ENCODE measurements at regions not wholly inside any gene's neighbourhood (a gene's known extent, or its start where the extent isn't known, plus 50 kb on each side); places are given as distances from the start of the nearest gene placed in this dataset.
"Not testable (repeated sequence)": the region's sequence is repeated elsewhere in the genome, so short reads cannot be mapped to it uniquely, and the experiment has no call there.

- no peak overlapping the region for H3K27ac ChIP-seq (ENCODE audit: low read depth, low read length, severe bottlenecking)
- WGBS, 2 experiments (ENCODE audit: insufficient coverage in 2 of 2), result 75 to 77% methylated on average over 4 to 5 of the region's 5 CpGs
These were observed 119.9 kb downstream of the ASMT start for GRCh38 chrX:1734806-1735205.

GRCh38 chrX:1741816-1742394 lies 127.0 kb downstream of the ASMT start:
- Histone ChIP-seq H3K4me1 (ENCODE audit: control insufficient read depth, insufficient read depth, low read length, poor library complexity, severe bottlenecking) (peaks cover 3% of the 10 kb centered on the region), H3K36me3 (ENCODE audit: control insufficient read depth, insufficient read depth, low read length) (no peaks in the 10 kb centered on the region), H3K9me3 (ENCODE audit: control insufficient read depth, low read length) (peaks cover 13% of the 10 kb centered on the region), H3K4me3 (ENCODE audit: extremely low read depth, insufficient read depth, low read length, poor library complexity, severe bottlenecking) (no peak overlapping the region), H3K27ac (ENCODE audit: low read depth, low read length, severe bottlenecking) (no peak overlapping the region)
- 89 to 91% methylated on average over 9 to 11 of the region's 11 CpGs for WGBS, 2 experiments (ENCODE audit: insufficient coverage in 2 of 2)

More at GRCh38 chrX:1734806-1735205, 119.9 kb downstream of the ASMT start:
- Histone ChIP-seq H3K36me3 (ENCODE audit: control insufficient read depth, insufficient read depth, low read length) (no peaks in the 10 kb centered on the region), H3K4me3 (ENCODE audit: extremely low read depth, insufficient read depth, low read length, poor library complexity, severe bottlenecking) (no peak overlapping the region), H3K4me1 (ENCODE audit: control insufficient read depth, insufficient read depth, low read length, poor library complexity, severe bottlenecking) (no peaks in the 10 kb centered on the region), H3K9me3 (ENCODE audit: control insufficient read depth, low read length) (no peaks in the 10 kb centered on the region)

GRCh38 chrX:1743105-1743504 lies 128.2 kb downstream of the ASMT start:
- WGBS, 2 experiments (ENCODE audit: insufficient coverage in 2 of 2), result 70 to 79% methylated on average over 4 of the region's 4 CpGs
- peaks cover 3% of the 10 kb centered on the region for H3K4me1 ChIP-seq (ENCODE audit: control insufficient read depth, insufficient read depth, low read length, poor library complexity, severe bottlenecking)
- H3K4me3 ChIP-seq (ENCODE audit: extremely low read depth, insufficient read depth, low read length, poor library complexity, severe bottlenecking), result no peak overlapping the region
- H3K36me3 ChIP-seq (ENCODE audit: control insufficient read depth, insufficient read depth, low read length), result no peaks in the 10 kb centered on the region
- peaks cover 13% of the 10 kb centered on the region for H3K9me3 ChIP-seq (ENCODE audit: control insufficient read depth, low read length)
- no peak overlapping the region for H3K27ac ChIP-seq (ENCODE audit: low read depth, low read length, severe bottlenecking)

GRCh38 chrX:1743663-1744062 lies 128.8 kb downstream of the ASMT start:
- H3K4me1 ChIP-seq (ENCODE audit: control insufficient read depth, insufficient read depth, low read length, poor library complexity, severe bottlenecking), result peaks cover 3% of the 10 kb centered on the region
- H3K4me3 ChIP-seq (ENCODE audit: extremely low read depth, insufficient read depth, low read length, poor library complexity, severe bottlenecking), result no peak overlapping the region
- 100% methylated on average over 1 of the region's 2 CpGs; no CpG with 5 or more reads in 1 of the 2 experiments for WGBS, 2 experiments (ENCODE audit: insufficient coverage in 2 of 2)
- H3K9me3 ChIP-seq (ENCODE audit: control insufficient read depth, low read length), result peaks cover 13% of the 10 kb centered on the region
- H3K27ac ChIP-seq (ENCODE audit: low read depth, low read length, severe bottlenecking), result no peak overlapping the region
- no peaks in the 10 kb centered on the region for H3K36me3 ChIP-seq (ENCODE audit: control insufficient read depth, insufficient read depth, low read length)

GRCh38 chrX:1748408-1748807 lies 133.5 kb downstream of the ASMT start:
- no peak overlapping the region for H3K4me3 ChIP-seq (ENCODE audit: extremely low read depth, insufficient read depth, low read length, poor library complexity, severe bottlenecking)
- H3K27ac ChIP-seq (ENCODE audit: low read depth, low read length, severe bottlenecking), result no peak overlapping the region
- no CpG with 5 or more reads among the region's 3 CpGs for WGBS, 2 experiments (ENCODE audit: insufficient coverage in 2 of 2)
- no peaks in the 10 kb centered on the region for H3K36me3 ChIP-seq (ENCODE audit: control insufficient read depth, insufficient read depth, low read length)
- peaks cover 13% of the 10 kb centered on the region for H3K9me3 ChIP-seq (ENCODE audit: control insufficient read depth, low read length)
- peaks cover 17% of the 10 kb centered on the region for H3K4me1 ChIP-seq (ENCODE audit: control insufficient read depth, insufficient read depth, low read length, poor library complexity, severe bottlenecking)

- Histone ChIP-seq H3K4me1 (ENCODE audit: control insufficient read depth, insufficient read depth, low read length, poor library complexity, severe bottlenecking) (peaks cover 20% of the 10 kb centered on the region), H3K9me3 (ENCODE audit: control insufficient read depth, low read length) (peaks cover 8% of the 10 kb centered on the region), H3K36me3 (ENCODE audit: control insufficient read depth, insufficient read depth, low read length) (no peaks in the 10 kb centered on the region), H3K4me3 (ENCODE audit: extremely low read depth, insufficient read depth, low read length, poor library complexity, severe bottlenecking) (no peak overlapping the region), H3K27ac (ENCODE audit: low read depth, low read length, severe bottlenecking) (no peak overlapping the region)
- 85 to 93% methylated on average over 7 of the region's 7 CpGs for WGBS, 2 experiments (ENCODE audit: insufficient coverage in 2 of 2)
These were observed 134.6 kb downstream of the ASMT start for GRCh38 chrX:1749499-1749898.

- Histone ChIP-seq H3K27ac (ENCODE audit: low read depth, low read length, severe bottlenecking) (no peak overlapping the region), H3K4me3 (ENCODE audit: extremely low read depth, insufficient read depth, low read length, poor library complexity, severe bottlenecking) (no peak overlapping the region), H3K9me3 (ENCODE audit: control insufficient read depth, low read length) (peaks cover under 1% of the 10 kb centered on the region), H3K36me3 (ENCODE audit: control insufficient read depth, insufficient read depth, low read length) (no peaks in the 10 kb centered on the region), H3K4me1 (ENCODE audit: control insufficient read depth, insufficient read depth, low read length, poor library complexity, severe bottlenecking) (peaks cover 21% of the 10 kb centered on the region)
- WGBS, 2 experiments (ENCODE audit: insufficient coverage in 2 of 2), result 69 to 70% methylated on average over 5 of the region's 5 CpGs
These were observed 135.4 kb downstream of the ASMT start for GRCh38 chrX:1750267-1750666.

GRCh38 chrX:1751781-1752180 lies 136.9 kb downstream of the ASMT start:
- no CpG with 5 or more reads among the region's 5 CpGs for WGBS, 2 experiments (ENCODE audit: insufficient coverage in 2 of 2)
- Histone ChIP-seq H3K36me3 (ENCODE audit: control insufficient read depth, insufficient read depth, low read length) (no peaks in the 10 kb centered on the region), H3K4me3 (ENCODE audit: extremely low read depth, insufficient read depth, low read length, poor library complexity, severe bottlenecking) (no peak overlapping the region), H3K4me1 (ENCODE audit: control insufficient read depth, insufficient read depth, low read length, poor library complexity, severe bottlenecking) (peaks cover 21% of the 10 kb centered on the region), H3K9me3 (ENCODE audit: control insufficient read depth, low read length) (no peaks in the 10 kb centered on the region), H3K27ac (ENCODE audit: low read depth, low read length, severe bottlenecking) (no peak overlapping the region)

- not testable (repeated sequence) for H3K27ac ChIP-seq (ENCODE audit: low read depth, low read length, severe bottlenecking); H3K4me3 ChIP-seq (ENCODE audit: extremely low read depth, insufficient read depth, low read length, poor library complexity, severe bottlenecking); H3K9me3 ChIP-seq (ENCODE audit: control insufficient read depth, low read length); H3K36me3 ChIP-seq (ENCODE audit: control insufficient read depth, insufficient read depth, low read length)
- H3K4me1 ChIP-seq (ENCODE audit: control insufficient read depth, insufficient read depth, low read length, poor library complexity, severe bottlenecking), result peaks cover 21% of the 10 kb centered on the region
These were observed 137.9 kb downstream of the ASMT start for GRCh38 chrX:1752799-1753198.

GRCh38 chrX:1754077-1754476 lies 139.2 kb downstream of the ASMT start:
- Histone ChIP-seq H3K4me3 (ENCODE audit: extremely low read depth, insufficient read depth, low read length, poor library complexity, severe bottlenecking) (no peak overlapping the region), H3K9me3 (ENCODE audit: control insufficient read depth, low read length) (peaks cover 11% of the 10 kb centered on the region), H3K36me3 (ENCODE audit: control insufficient read depth, insufficient read depth, low read length) (no peaks in the 10 kb centered on the region), H3K4me1 (ENCODE audit: control insufficient read depth, insufficient read depth, low read length, poor library complexity, severe bottlenecking) (peaks cover 21% of the 10 kb centered on the region), H3K27ac (ENCODE audit: low read depth, low read length, severe bottlenecking) (no peak overlapping the region)
- WGBS, 2 experiments (ENCODE audit: insufficient coverage in 2 of 2), result 93 to 96% methylated on average over 8 of the region's 8 CpGs

- Histone ChIP-seq H3K36me3 (ENCODE audit: control insufficient read depth, insufficient read depth, low read length) (no peaks in the 10 kb centered on the region), H3K27ac (ENCODE audit: low read depth, low read length, severe bottlenecking) (no peak overlapping the region), H3K4me3 (ENCODE audit: extremely low read depth, insufficient read depth, low read length, poor library complexity, severe bottlenecking) (no peak overlapping the region), H3K4me1 (ENCODE audit: control insufficient read depth, insufficient read depth, low read length, poor library complexity, severe bottlenecking) (no peaks in the 10 kb centered on the region), H3K9me3 (ENCODE audit: control insufficient read depth, low read length) (no peaks in the 10 kb centered on the region)
- no CpG with 5 or more reads among the region's 5 CpGs for whole genome bisulfite sequencing, 2 experiments (ENCODE audit: insufficient coverage in 2 of 2)
These were observed 148.4 kb downstream of the ASMT start for GRCh38 chrX:1763294-1763693.
